ENCODE measurements at regions not wholly inside any gene's neighbourhood (a gene's known extent, or its start where the extent isn't known, plus 50 kb on each side); places are given as distances from the start of the nearest gene placed in this dataset.

DNA sequence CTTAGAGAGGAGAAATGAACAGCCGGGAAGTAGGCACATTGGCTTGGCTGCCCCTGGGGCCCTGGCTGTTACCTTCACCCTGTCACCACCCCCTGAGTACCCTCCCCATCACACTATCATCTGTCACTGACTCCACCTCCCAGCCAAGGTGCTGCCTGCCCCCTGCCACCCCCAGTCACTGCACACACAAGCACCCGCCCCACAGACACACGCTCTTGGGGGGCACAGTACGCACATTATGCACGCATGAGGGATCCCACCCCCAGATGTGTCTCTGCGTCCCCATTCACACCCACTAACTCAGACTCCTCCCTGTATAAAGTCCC, 223.3 kb downstream of the PTPRU start:
- no peak for TF ChIP-seq SUZ12 (IDR thresholded peaks at IDR 0.05; ENCODE audit: unreplicated experiment)
- no peak for TF ChIP-seq POLR2AphosphoS5 (IDR thresholded peaks at IDR 0.05; ENCODE audit: low read length)
